Muscle of arm (tissue), 1 donor: ENCODE measurements at regions not wholly inside any gene's neighbourhood (a gene's known extent, or its start where the extent isn't known, plus 50 kb on each side); places are given as distances from the start of the nearest gene placed in this dataset.

Source experiments
- DNase-seq: peaks from one replicate; pipeline ENCODE4 v3.0.0-alpha.2; 2013

DNA sequence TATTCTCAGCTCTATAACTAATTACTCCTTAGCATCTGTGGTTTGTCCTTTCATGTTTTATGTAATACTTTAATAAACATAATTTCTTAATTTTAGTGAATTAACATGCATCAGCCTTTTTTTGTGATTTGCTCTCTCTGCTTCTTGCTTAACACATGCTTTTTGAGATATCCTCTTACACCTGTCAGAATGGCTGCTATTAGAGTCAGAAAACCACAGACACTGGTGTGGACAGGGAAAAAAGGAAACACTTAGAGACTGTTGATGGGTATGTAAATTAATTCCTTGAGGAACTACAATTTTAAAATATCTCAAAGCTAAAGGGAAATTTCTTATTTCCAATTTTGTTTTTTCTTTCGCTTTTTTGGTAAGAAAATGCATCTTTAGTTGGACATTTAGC, 549.0 kb downstream of the ZNF804A start:
- DNase-seq = no peak

DNA sequence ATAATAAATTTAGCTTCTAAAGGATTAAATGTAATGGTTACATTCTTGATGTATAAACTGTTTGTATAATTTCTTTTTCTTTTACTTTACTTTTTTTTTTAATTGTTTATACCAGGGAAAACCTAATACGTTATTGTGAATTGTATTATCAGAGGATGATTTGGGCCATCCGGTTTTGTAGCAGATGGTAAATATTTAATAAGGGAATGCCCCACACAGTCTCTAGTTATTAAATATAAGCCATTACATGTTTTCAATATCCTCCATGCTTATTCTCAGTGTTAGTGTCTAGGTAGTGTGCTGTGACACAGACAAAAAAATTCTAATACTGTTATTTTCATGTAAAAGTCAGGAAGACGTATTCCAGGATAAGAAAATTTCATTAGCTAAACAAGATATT, 553.9 kb downstream of the ZNF804A start:
- DNase-seq = no peak

DNA sequence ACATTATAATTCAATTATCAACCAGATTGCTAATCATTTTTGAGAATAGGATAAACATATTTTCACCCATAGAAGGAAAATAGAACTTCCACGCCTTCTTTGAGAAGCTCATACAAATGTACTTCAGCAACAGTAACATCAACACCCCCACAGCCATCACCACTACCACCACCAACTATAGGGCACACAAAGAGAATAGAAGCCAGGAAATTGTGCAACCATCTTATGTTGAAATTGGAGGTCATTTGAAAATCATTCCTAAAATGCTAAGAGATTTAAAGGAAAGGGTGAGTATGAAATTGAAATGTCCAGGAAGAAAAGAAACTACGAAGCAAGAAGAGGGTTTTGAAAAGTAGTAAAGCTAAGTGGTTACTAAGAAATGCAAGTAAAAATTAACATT, 563.4 kb downstream of the ZNF804A start:
- no peak for DNase-seq

DNA sequence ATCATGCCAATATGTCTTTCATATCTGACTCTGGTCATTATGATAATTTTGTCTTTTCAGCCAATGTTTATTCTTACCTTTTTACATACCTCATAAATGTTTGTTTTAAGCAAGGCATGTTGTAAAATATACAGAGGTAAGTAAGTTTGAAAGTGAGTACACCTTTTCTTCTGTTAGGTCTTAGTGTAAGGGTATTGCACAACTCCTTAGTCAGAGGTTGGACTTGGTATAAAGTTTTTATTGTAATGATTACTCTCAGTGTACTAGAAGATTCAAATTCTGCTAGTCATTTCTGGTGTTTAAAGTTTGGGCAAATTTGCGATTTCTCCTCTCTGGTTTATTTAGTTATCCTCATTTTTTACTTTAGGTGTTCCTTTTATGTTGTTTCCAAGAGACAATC, 564.3 kb upstream of the FSIP2 start:
- DNase-seq = no peak

DNA sequence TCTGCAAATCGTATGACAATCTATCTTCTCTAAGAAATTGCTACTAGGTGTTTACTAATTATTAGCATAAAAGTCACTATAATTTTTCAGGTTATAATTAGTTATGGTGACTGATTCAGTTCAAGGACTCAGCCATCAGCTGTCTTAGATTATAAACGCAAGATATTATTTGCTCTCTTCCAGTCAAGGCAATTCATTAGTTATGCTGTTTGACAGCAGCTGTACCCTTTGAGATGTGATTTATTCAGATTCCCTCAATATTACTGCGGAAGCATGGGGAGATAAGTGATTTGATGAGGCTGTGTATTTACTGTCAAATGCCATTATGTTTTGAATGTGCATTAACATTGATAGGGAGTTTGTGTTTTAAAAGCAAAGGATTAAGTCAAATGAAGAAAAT, 558.9 kb upstream of the FSIP2 start:
- no peak for DNase-seq

DNA sequence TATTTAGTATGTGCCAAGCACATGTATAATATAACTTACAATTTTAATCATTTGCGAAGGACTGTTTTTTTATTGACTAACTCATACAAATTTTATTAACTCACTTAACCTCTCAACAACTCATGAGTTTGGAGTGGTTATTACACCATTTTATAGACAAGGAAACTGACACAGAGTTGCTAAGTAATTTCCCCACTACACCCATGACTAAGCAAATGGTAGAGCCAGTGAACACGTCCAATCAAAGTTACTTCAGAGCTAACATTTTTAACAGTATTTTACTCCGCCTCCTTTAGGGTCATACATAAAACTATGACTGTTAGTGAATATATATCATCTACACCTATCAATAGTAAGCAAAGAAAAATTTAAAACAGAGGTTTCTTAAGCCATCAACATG, 556.7 kb upstream of the FSIP2 start:
- no peak for DNase-seq

DNA sequence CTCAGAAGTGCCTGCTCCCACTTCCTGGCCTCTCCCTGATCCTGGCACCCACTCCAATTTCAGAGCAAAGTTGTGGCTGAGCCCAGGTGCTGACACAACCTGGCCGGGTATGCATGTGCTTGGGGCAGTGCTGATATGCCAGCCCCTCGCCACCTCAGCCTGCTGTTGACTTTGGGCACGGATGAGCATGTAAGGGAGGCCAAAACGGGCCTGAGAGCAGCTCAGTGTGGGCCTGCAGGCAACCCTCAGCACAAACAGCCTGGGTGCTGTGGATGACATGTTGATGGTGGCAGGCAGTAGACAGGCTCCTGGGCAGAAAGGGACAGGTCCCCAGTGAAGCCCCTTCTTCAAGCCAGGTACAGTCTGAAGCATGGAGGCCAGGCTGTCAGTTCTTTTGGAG, 553.6 kb upstream of the FSIP2 start:
- no peak for DNase-seq

DNA sequence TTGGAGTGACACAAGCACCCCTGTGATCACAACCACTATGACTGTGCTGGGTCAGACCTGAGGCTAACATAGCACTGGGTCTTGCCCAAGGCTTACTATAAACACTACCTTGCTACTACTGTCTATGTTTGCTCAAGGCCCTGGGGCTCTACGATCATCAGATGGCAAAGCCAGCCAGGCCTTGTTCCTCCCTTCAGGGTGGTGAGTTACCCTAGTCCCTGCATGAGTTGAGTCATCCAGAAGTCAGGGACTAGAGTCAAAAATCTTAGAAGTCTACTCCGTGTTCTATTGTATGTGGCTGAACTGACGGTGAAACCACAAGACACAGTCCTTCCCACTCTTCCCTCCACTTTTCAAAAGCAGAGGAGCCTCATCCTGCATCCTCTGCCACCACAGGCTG, 551.2 kb upstream of the FSIP2 start:
- DNase-seq = no peak

DNA sequence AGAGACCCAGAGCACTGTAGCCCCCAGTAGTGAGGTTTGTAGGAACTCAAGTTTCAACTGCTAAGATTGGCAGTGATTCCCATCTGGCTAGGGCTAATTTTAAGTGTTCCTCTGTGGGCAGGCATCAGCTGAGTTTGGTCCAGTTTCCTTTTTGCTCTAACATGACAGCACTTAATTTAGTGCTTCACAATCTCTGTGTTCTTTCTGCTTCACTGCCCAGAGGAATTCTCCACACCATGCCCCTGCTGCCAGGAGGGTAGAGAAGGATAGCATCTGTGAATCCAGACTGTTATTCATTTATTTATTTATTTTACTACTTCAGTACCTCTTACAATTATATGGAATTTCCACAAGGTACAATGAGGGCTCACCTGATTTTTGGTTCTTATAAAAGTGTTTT, 549.9 kb upstream of the FSIP2 start:
- DNase-seq = no peak

DNA sequence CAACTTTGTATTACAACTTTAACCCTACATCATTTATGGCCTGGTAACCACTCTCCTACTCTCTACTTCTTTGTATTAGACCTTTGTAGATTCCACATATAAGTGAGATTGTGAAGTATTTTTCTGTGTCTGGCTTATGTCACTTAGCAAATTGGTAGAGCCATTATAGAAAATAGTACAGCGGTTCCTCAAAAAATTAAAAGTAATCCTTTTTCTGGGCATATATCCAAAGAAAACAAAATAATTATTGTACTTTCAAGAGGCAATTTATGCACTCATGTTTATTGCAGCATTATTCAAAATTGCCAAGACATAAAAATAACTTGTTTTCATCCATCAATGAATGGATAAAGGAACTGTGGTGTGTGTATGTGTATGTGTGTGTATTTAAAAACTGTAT, 537.5 kb upstream of the FSIP2 start:
- no peak for DNase-seq

DNA sequence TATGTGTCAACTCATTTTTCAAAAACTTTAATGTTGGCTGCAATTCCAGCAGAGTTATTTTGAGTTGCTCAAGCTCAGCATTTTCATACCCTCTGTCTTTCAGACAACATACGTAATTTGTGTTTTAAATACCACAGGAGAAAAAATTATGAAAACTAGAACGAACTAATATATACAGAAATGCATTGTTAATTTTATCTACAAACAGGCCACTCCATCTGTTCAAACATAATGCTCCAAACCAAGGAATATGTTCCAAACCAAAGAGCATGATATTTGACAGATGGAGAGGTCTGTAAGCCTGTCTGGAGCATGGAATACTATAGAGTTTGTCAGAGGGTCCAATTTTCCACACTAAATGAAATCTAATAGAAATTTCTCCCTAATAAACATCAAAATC, 536.2 kb upstream of the FSIP2 start:
- no peak for DNase-seq

DNA sequence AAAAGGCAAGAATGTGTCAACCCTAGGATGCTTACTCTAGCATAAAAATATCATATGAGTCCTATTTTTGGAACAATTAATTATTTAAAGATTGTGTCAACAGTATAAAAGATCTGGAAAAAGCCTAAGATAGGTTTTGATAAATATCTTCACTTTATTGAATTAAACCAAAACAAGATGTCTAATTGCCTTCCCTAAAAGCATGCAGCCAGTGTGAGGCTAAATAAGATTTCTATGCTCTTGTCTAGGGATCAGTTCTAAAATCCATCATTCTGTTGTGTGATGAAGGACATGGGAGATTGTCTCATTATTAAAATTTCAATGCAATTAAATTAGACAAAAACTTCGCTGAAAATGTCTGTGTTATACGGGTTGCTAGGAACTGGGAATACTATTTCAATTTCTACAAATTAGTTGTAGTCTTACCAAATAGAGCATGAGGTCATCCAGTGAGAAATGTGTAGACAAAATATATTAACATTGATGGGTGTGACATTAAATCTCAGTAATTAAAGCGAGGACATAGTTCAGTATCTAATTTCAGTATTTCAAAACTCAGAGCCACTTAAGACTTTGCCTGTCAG, 535.6 kb upstream of the FSIP2 start:
- DNase-seq = no peak

DNA sequence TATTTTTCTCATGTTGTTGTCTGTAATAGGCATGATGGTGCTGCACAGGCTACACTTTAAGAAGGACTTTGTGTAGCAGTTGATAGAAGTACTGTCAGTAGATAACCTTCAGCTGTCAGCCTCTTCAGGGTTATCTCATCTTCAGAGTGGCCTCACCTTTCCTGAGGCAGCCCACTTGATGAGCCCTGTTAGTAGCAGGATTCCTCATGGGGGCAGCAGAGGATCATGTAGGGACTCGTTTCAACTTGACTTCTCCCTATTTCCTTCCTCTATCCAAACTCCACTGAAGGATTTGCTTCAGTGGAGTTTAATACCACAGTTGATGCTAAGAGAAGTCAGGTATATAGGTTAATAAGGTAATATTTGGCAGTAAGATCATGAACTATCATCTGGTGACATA, 530.3 kb upstream of the FSIP2 start:
- DNase-seq = peak; percentile 10

DNA sequence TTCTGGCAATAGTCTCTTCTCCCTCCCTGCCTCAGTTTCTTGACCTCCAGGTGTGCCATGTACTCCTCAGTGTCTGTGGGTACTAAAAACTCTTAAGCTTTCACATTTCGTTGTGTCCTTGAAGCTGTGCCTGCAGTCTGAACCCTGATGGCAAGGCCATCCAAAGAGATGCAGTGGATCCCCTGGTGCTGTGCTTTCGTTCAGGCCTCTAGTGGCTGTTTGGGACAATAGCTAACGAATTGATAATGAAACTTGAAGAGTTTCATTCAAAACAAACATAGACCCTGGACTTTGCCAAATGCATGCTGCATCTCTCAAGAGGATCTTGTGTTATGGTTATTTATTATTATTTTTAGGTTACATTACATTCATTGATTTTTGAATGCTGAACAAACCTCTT, 523.1 kb upstream of the FSIP2 start:
- DNase-seq = no peak

DNA sequence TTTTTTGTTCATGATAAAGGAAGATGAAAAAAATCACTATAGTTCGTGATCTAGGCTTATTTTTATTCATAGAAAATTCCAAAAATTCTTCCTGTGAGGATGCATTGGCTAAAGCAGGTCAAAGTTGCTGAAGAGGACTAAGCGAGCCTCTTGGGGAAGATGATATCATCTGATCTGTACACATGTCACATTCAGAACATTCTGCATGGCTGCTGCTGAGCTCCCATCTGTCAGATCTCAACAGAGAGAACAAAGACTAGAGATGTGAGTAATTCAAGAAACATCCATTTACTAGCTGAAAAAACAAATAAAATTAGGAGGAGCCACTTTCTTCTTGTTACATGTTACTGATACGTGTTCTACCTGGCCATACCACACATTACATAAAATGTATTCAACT, 518.6 kb upstream of the FSIP2 start:
- no peak for DNase-seq

DNA sequence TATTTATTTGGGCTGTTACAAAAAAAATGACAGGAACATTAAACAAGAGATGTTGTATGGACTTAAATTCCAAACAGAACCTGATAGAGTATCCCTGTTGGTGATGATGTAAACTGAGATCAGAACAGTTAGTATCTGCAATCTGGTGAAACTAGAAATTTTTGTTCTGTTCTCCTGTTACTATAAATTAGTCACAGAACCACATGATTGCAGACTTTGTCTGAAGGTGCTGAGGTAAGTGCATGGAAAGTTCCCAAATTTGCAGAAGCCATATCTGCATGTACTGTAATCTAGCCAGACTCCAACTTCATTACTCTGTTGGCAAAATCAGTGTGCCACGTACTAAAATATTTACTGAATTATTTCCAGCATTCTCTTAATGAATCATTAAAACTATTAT, 516.3 kb upstream of the FSIP2 start:
- no peak for DNase-seq

DNA sequence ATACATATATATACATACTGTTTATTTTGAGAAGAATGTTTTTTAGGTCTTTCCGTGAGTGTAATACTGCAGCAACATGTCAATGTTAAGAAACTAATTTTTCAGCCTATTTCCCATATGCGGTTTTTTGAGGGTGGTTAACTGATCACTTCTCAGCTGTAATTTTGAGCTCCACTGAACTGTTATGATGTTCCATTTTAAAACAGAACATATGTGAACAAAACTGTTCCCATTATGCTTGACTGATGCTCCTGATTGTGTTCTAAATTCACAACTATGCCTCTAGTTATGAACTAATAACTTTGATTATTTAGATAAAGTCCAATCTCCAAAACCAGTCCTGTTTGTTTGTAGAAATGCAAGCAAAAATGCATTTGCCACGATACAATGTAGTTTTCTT, 511.2 kb upstream of the FSIP2 start:
- no peak for DNase-seq

DNA sequence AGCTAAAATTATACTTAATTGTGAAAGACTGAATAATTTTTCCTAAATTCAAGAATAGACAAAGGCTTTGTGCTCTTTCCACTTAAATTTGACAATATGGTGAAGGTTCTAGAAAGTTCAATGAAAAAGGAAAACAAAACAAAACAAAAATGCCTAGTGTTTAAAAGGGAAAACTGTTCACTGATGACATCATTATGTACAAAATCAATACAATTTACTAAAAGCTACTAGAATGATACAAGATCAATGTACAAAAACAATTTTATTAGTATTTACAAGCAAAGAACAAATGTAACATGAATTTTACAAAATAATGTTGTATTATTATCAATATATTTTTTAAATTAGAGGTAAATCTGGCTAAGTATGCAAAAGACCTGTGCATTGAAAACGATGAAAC, 499.1 kb upstream of the FSIP2 start:
- DNase-seq = no peak

DNA sequence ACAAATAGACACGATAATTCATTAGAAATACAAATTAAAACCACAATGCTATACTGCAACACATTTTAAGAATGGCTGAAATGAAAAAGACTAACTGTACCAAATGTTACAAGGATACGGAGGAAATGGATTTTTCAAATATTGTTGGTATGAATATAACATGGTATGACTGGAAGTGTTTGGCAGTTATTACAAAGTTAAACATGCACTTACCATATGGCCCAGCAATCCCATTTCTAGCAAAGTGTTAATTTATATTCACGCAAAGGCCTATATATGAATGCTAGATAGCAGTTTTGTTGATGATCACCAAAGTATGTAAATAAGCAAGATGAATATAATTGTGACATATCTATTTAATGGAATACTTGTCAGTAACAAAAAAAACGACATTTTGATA, 497.8 kb upstream of the FSIP2 start:
- DNase-seq = no peak

DNA sequence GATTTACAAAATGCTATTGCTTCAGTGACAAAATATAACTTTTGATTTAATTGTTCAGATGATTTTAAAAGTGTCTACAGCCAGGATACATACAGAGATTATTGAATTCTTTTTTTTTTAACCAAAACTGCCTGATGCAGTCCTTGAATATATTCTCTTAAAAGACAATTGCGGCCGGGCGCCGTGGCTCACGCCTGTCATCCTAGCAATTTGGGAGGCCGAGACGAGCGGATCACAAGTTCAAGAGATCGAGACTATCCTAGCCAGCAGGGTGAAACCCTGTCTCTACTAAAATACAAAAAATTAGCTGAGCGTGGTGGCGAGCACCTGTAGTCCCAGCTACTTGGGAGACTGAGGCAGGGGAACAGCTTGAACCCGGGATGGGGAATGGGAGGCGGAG, 497.0 kb upstream of the FSIP2 start:
- no peak for DNase-seq

DNA sequence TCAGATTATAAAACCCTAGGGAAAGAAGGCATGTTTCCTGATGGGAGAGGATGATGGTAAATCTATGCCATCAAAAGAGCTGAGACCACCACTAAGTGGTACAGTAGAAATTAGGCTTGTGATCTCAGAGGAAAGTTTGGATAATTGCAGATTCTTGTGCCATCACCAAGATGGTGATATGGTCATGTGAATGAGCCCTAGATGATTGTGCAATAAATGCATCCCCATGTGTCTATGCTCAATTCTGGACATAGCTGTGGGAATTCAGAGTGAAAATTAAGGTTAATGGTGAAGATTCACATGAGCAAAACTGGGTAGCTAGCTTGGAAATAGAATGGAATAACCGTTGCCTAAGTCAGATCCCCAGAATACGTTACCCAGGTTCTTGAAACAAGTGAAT, 496.1 kb upstream of the FSIP2 start:
- no peak for DNase-seq

DNA sequence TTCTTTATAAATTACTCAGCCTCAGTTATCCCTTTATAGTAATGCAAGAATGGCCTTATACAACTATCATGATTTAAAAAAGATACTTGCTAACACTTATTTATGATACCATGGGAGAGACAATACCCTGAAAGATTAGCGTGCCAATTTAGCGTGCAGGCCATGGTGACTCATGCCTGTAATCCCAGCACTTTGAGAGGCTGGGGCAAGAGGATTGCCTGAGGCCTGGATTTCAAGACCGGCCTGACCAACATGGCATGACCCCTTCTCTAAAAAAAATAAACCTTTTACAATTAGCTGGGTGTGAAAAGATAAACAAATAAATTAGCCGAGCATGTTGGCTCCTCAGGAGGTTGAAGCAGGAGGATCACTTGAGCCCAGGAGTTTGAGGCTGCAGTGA, 493.4 kb upstream of the FSIP2 start:
- no peak for DNase-seq

DNA sequence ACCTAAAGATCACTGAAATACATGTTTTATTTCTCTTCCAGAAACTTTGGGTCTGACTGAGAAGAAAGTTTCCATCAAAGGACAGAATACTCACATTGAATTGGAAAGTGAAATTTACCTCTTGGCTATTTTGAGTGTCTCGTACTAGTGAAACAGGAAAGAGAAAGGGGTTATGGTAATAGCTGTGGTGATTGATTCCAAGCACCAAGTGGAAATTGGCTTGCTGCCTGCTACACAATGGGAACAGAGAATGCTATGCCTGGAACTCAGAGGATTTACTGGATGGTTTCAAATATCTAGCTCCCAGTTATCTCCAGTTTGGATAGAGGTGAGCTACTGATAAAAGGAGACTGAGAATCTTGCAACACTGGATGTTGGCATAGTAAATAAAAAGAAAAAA, 492.8 kb upstream of the FSIP2 start:
- peak; percentile 10 for DNase-seq

DNA sequence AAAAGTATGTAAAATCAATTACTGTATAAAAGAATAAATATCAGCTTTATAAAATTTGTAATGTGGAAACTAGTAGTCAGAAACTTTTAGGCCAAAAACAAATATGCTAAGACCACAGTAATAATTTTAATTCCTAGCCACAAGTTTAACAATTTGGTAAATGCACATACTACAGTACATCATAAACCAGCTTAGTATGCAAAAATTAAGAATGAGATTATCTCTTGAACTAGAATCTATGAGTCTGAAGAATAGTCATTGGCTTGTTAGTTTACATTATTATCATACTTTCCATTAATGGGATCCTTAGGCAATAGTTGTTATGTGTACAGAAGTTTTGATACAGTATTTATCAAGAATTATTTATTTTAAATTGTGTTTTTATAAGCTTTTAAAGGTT, 491.9 kb upstream of the FSIP2 start:
- no peak for DNase-seq

DNA sequence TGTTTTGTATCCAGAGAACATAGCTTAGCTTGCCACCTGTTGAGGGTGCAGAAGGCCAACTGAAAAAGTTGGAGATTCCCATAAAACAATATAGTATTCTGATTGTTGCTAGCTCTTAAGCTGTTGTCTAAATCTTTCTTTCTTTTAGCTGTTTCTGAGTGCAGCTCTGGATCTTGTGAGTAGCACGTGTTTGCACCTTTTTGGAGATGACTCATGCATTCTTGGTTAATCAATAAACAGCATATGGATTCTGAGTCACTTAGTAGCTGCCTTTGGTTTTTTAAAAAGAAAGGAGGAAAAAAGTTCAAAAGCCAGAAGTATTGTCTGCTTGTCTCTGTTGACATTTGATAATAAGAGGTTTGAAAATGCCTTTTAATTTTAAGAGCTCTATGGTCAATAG, 483.0 kb upstream of the FSIP2 start:
- DNase-seq = no peak
